K562 (cell line): ENCODE measurements at regions not wholly inside any gene's neighbourhood (a gene's known extent, or its start where the extent isn't known, plus 50 kb on each side); places are given as distances from the start of the nearest gene placed in this dataset.

Experiments used
- ATAC-seq: fragments of 200-7000 bp; cut with Tn5 transposase; 3 replicates; pipeline ENCODE4 v1.9.1; 2020; ENCODE audit warnings: moderate library complexity
- BruUV-seq: library from RNA; stranded (reverse); fragments of 400-500 nt; replicated peaks from 2 replicates; lab custom pipeline; 2021; lab: Mats Ljungman, UMichigan
- CTCF ChIA-PET: fragments of 300-600 bp; formaldehyde crosslinking; extraction: SDS; loops from one replicate; lab custom pipeline; 2021; ENCODE audit warnings: low intra/inter-chr PET ratio; lab: Yijun Ruan, JAX
- POLR2A ChIA-PET: fragments of 300-600, 350-650 bp; sonication (Branson Sonifier 250); formaldehyde crosslinking; extraction: SDS; loops from one replicate; lab custom pipeline; 2021; ENCODE audit warnings: antibody characterized with exemption, inconsistent platforms; lab: Yijun Ruan, JAX
- DNase-seq, 4 experiments: peaks; one replicate each; pipeline versions ENCODE4 v3.0.0 to v3.0.0-alpha.2; 2011 to 2018; ENCODE audit warnings: low spot score in 3 of 4, mixed read lengths in 3 of 4; ENCODE audit errors: extremely low read depth in 1 of 4
- FAIRE-seq: peaks from 2 replicates; lab custom pipeline; 2011; peaks lifted over from hg19 to GRCh38; lab: Jason Lieb, UNC
- H2AFZ ChIP-seq: 2 replicates; pipeline ENCODE4 v1.6.0; 2011; ENCODE audit warnings: low read depth, low read length, control low read depth, inconsistent platforms
- H3K27ac ChIP-seq: fragments of 200-600 bp; 3 replicates; pipeline ENCODE4 v1.8.0; 2011; ENCODE audit warnings: low read depth, mild to moderate bottlenecking, control low read depth, inconsistent platforms, low read length, moderate library complexity, mixed read lengths; ENCODE audit errors: extremely low read depth
- H3K27me3 ChIP-seq, 2 experiments: fragments of 300-600 bp in 1 of 2; 2 replicates in 1 of 2; 3 replicates in 1 of 2; pipeline versions ENCODE4 v1.6.0 to v1.8.0; 2011; ENCODE audit warnings: inconsistent platforms in 2 of 2, low read length in 2 of 2, mild to moderate bottlenecking in 1 of 2, mixed read lengths in 1 of 2, moderate library complexity in 1 of 2; ENCODE audit not compliant: control insufficient read depth in 2 of 2, insufficient read depth in 2 of 2
- H3K36me3 ChIP-seq: fragments of 300-600 bp; 3 replicates; pipeline ENCODE4 v1.8.0; 2011; ENCODE audit warnings: mild to moderate bottlenecking, low read length, inconsistent platforms; ENCODE audit not compliant: control insufficient read depth, insufficient read depth
- H3K4me1 ChIP-seq, 2 experiments: fragments of 200-600 bp in 1 of 2; replicated peaks in 1 of 2; 2 replicates in 1 of 2; 3 replicates in 1 of 2; pipeline versions ENCODE4 v1.5.1 to v1.8.0; 2011; ENCODE audit warnings: inconsistent platforms in 2 of 2, low read length in 2 of 2, mild to moderate bottlenecking in 1 of 2, mixed read lengths in 1 of 2, moderate library complexity in 1 of 2; ENCODE audit not compliant: control insufficient read depth in 2 of 2, insufficient read depth in 2 of 2
- H3K4me2 ChIP-seq: 2 replicates; pipeline ENCODE4 v1.6.1; 2011; ENCODE audit warnings: low read length, control low read depth, inconsistent platforms, mixed read lengths; ENCODE audit not compliant: insufficient read depth
- H3K4me3 ChIP-seq: fragments of 200-600 bp; sonication (generic), shearing (Covaris generic); 2 replicates; pipeline ENCODE4 v1.5.1; 2016; ENCODE audit warnings: control low read depth, inconsistent platforms
- H3K79me2 ChIP-seq: fragments of 200-600 bp; 3 replicates; pipeline ENCODE4 v1.8.0; 2011; ENCODE audit warnings: low read length, inconsistent platforms; ENCODE audit not compliant: control insufficient read depth, insufficient read depth
- H3K9ac ChIP-seq, 2 experiments: 2 replicates each; pipeline versions ENCODE4 v1.6.0 to v1.6.1; 2011; ENCODE audit warnings: low read depth in 2 of 2, low read length in 2 of 2, control low read depth in 1 of 2, inconsistent platforms in 1 of 2, mild to moderate bottlenecking in 1 of 2, mixed read lengths in 1 of 2; ENCODE audit not compliant: insufficient read depth in 1 of 2
- H3K9me1 ChIP-seq: one replicate; pipeline ENCODE4 v1.6.0; 2011; ENCODE audit warnings: inconsistent platforms, mild to moderate bottlenecking, low read length, moderate library complexity; ENCODE audit not compliant: control insufficient read depth, insufficient read depth
- H3K9me3 ChIP-seq: replicated peaks from 2 replicates; pipeline ENCODE4 v1.5.1; 2011; ENCODE audit warnings: low read depth, low read length, inconsistent platforms; ENCODE audit not compliant: control insufficient read depth, insufficient read depth
- H4K20me1 ChIP-seq: replicated peaks from 2 replicates; pipeline ENCODE4 v1.6.1; 2011; ENCODE audit warnings: low read length, inconsistent platforms, mixed read lengths; ENCODE audit not compliant: control insufficient read depth, insufficient read depth
- BDP1 ChIP-seq: IDR thresholded peaks from 3 replicates; pipeline ENCODE4 v1.6.1; 2011; ENCODE audit not compliant: insufficient read length, insufficient read depth
- CBFA2T3 ChIP-seq: fragments of 450-650 bp; IDR thresholded peaks from 2 replicates; pipeline ENCODE4 v1.6.1; 2017
- ELF1 ChIP-seq: fragments of 200-800 bp; sonication (Bioruptor generic); IDR thresholded peaks from 2 replicates; pipeline ENCODE4 v1.6.1; 2016; ENCODE audit warnings: missing genetic modification characterization, missing compliant biosample characterization
- FOXJ3 ChIP-seq: sonication (generic); formaldehyde crosslinking; IDR thresholded peaks from 2 replicates; pipeline ENCODE4 v1.4.0; 2020; ENCODE audit warnings: mild to moderate bottlenecking, missing genetic modification reagents
- HMGN3 ChIP-seq: IDR thresholded peaks from 2 replicates; pipeline ENCODE4 v1.6.1; 2011; ENCODE audit warnings: borderline replicate concordance, low read depth, mild to moderate bottlenecking, mixed read lengths, low read length; ENCODE audit not compliant: insufficient read length; ENCODE audit errors: extremely low read depth
- MTA3 ChIP-seq: fragments of 450-650 bp; formaldehyde crosslinking; IDR thresholded peaks from 2 replicates; pipeline ENCODE4 v1.6.1; 2017; ENCODE audit warnings: mild to moderate bottlenecking, borderline replicate concordance
- RBM17 ChIP-seq: fragments of 200-400 bp; formaldehyde crosslinking; IDR thresholded peaks from 2 replicates; pipeline ENCODE4 v1.6.1; 2017; ENCODE audit warnings: low read depth, mild to moderate bottlenecking, low read length, borderline replicate concordance
- ZNF57 ChIP-seq: fragments of 450-650 bp; formaldehyde crosslinking; IDR thresholded peaks from 2 replicates; pipeline ENCODE4 v1.4.0; 2020; ENCODE audit warnings: mild to moderate bottlenecking, moderate library complexity
- whole genome bisulfite sequencing: fragments of 100-300 bp; shearing (Covaris generic); methylation state at CpG from one replicate; pipeline ENCODE4 v1.1.6; 2016; ENCODE audit warnings: low coverage, mixed read lengths; ENCODE audit not compliant: insufficient coverage; ENCODE audit errors: missing lambda C conversion rate; 5-methylcytosine and 5-hydroxymethylcytosine counted together
- in situ Hi-C: fragments of 300-500 bp; cut with MboI; formaldehyde crosslinking; loops from 4 replicates; pipeline ENCODE4 v1.15.0; 2018; ENCODE audit warnings: inconsistent platforms, mixed read lengths
- intact Hi-C: fragments of 100-400 bp; cut with micrococcal nuclease; formaldehyde crosslinking; loops from 2 replicates; pipeline ENCODE4 v1.14.2; 2022
- TF ChIP-seq, protein P1 (sequence below): fragments of 450-650 bp; IDR thresholded peaks from 2 replicates; pipeline ENCODE4 v1.6.1; 2016; ENCODE audit warnings: borderline replicate concordance
- TF ChIP-seq, protein P2 (sequence below): fragments of 150-350 bp; IDR thresholded peaks from 2 replicates; pipeline ENCODE4 v1.6.1; 2014; ENCODE audit warnings: low read depth, mild to moderate bottlenecking, low read length, borderline replicate concordance
- TF ChIP-seq, protein P3 (sequence below): sonication (generic); formaldehyde crosslinking; IDR thresholded peaks from 2 replicates; pipeline ENCODE4 v1.8.1; 2023; ENCODE audit warnings: mild to moderate bottlenecking, missing genetic modification reagents
- TF ChIP-seq, protein P4 (sequence below): fragments of 250-450 bp; sonication (Bioruptor Pico); IDR thresholded peaks from 2 replicates; pipeline ENCODE4 v1.8.0; 2021; ENCODE audit warnings: borderline replicate concordance, mild to moderate bottlenecking, moderate library complexity; ENCODE audit not compliant: poor library complexity, severe bottlenecking
- TF ChIP-seq, protein P5 (sequence below): conservative IDR thresholded peaks from 2 replicates; pipeline ENCODE4 v1.6.1; 2011; ENCODE audit warnings: low read depth, mild to moderate bottlenecking, low read length; ENCODE audit not compliant: control insufficient read depth

DNA sequence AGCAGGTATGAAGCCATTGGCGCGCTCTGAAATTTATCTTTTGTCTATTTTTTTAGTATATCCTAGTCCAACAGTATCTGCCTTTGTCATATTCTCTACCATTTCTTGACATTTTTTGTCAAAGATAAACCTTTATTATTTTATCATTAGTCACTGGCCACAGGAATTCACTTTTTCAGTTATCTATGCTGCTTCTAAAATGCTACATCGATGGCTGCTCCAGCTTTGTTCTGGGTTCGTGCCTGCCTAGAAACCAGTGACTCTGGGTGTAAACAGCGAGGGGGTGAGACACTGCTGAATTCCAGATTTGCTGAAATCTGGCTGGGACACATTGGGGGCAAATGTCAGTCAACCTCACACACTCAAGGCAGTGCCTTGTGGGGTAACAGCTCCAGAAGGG lies 193.4 kb downstream of the CDC5L start:
- 0% methylated on average over 5 of the region's 5 CpGs for WGBS
- POLR2A ChIA-PET = no interaction called here
- Histone ChIP-seq H3K27me3 (peaks cover 0 to 2% of the 10 kb centered on the region in 2 experiments; a peak in 1 of 5 replicates), H2AFZ (no peak overlapping the region), H4K20me1 (no peaks in the 10 kb centered on the region), H3K4me1 (no peaks in the 10 kb centered on the region), H3K4me3 (no peak overlapping the region), H3K36me3 (no peaks in the 10 kb centered on the region), H3K4me2 (no peak overlapping the region), H3K27ac (no peak overlapping the region), H3K9me3 (no peaks in the 10 kb centered on the region), H3K79me2 (no peaks in the 10 kb centered on the region), H3K9ac (no peak overlapping the region), H3K9me1 (no peaks in the 10 kb centered on the region)
- TF ChIP-seq MTA3 = no peak
- TF ChIP-seq, protein P1, sequence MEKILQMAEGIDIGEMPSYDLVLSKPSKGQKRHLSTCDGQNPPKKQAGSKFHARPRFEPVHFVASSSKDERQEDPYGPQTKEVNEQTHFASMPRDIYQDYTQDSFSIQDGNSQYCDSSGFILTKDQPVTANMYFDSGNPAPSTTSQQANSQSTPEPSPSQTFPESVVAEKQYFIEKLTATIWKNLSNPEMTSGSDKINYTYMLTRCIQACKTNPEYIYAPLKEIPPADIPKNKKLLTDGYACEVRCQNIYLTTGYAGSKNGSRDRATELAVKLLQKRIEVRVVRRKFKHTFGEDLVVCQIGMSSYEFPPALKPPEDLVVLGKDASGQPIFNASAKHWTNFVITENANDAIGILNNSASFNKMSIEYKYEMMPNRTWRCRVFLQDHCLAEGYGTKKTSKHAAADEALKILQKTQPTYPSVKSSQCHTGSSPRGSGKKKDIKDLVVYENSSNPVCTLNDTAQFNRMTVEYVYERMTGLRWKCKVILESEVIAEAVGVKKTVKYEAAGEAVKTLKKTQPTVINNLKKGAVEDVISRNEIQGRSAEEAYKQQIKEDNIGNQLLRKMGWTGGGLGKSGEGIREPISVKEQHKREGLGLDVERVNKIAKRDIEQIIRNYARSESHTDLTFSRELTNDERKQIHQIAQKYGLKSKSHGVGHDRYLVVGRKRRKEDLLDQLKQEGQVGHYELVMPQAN = no peak
- TF ChIP-seq, protein P2, sequence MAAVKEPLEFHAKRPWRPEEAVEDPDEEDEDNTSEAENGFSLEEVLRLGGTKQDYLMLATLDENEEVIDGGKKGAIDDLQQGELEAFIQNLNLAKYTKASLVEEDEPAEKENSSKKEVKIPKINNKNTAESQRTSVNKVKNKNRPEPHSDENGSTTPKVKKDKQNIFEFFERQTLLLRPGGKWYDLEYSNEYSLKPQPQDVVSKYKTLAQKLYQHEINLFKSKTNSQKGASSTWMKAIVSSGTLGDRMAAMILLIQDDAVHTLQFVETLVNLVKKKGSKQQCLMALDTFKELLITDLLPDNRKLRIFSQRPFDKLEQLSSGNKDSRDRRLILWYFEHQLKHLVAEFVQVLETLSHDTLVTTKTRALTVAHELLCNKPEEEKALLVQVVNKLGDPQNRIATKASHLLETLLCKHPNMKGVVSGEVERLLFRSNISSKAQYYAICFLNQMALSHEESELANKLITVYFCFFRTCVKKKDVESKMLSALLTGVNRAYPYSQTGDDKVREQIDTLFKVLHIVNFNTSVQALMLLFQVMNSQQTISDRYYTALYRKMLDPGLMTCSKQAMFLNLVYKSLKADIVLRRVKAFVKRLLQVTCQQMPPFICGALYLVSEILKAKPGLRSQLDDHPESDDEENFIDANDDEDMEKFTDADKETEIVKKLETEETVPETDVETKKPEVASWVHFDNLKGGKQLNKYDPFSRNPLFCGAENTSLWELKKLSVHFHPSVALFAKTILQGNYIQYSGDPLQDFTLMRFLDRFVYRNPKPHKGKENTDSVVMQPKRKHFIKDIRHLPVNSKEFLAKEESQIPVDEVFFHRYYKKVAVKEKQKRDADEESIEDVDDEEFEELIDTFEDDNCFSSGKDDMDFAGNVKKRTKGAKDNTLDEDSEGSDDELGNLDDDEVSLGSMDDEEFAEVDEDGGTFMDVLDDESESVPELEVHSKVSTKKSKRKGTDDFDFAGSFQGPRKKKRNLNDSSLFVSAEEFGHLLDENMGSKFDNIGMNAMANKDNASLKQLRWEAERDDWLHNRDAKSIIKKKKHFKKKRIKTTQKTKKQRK = no peak
- no peak for TF ChIP-seq CBFA2T3
- TF ChIP-seq ZNF57 (CRISPR knock-in tag) = no peak
- TF ChIP-seq, protein P3, sequence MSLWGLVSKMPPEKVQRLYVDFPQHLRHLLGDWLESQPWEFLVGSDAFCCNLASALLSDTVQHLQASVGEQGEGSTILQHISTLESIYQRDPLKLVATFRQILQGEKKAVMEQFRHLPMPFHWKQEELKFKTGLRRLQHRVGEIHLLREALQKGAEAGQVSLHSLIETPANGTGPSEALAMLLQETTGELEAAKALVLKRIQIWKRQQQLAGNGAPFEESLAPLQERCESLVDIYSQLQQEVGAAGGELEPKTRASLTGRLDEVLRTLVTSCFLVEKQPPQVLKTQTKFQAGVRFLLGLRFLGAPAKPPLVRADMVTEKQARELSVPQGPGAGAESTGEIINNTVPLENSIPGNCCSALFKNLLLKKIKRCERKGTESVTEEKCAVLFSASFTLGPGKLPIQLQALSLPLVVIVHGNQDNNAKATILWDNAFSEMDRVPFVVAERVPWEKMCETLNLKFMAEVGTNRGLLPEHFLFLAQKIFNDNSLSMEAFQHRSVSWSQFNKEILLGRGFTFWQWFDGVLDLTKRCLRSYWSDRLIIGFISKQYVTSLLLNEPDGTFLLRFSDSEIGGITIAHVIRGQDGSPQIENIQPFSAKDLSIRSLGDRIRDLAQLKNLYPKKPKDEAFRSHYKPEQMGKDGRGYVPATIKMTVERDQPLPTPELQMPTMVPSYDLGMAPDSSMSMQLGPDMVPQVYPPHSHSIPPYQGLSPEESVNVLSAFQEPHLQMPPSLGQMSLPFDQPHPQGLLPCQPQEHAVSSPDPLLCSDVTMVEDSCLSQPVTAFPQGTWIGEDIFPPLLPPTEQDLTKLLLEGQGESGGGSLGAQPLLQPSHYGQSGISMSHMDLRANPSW (CRISPR knock-in tag) = no peak
- TF ChIP-seq, protein P4, sequence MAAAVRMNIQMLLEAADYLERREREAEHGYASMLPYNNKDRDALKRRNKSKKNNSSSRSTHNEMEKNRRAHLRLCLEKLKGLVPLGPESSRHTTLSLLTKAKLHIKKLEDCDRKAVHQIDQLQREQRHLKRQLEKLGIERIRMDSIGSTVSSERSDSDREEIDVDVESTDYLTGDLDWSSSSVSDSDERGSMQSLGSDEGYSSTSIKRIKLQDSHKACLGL (CRISPR knock-in tag) = no peak
- TF ChIP-seq ELF1 (tag) = no peak
- TF ChIP-seq, protein P5, sequence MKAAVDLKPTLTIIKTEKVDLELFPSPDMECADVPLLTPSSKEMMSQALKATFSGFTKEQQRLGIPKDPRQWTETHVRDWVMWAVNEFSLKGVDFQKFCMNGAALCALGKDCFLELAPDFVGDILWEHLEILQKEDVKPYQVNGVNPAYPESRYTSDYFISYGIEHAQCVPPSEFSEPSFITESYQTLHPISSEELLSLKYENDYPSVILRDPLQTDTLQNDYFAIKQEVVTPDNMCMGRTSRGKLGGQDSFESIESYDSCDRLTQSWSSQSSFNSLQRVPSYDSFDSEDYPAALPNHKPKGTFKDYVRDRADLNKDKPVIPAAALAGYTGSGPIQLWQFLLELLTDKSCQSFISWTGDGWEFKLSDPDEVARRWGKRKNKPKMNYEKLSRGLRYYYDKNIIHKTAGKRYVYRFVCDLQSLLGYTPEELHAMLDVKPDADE = no peak
- no peak for TF ChIP-seq FOXJ3
- TF ChIP-seq HMGN3 = no peak
- TF ChIP-seq RBM17 = no peak
- no peak for TF ChIP-seq BDP1
- in situ Hi-C loops (no loop called here), intact Hi-C loops (no loop called here)
- no peak for FAIRE-seq
- no peak for DNase-seq
- ATAC-seq = no peak
- BruUV-seq = no TSS peak
- CTCF ChIA-PET = no interaction called here
